ENCODE measurements at regions not wholly inside any gene's neighbourhood (a gene's known extent, or its start where the extent isn't known, plus 50 kb on each side); places are given as distances from the start of the nearest gene placed in this dataset.

DNA sequence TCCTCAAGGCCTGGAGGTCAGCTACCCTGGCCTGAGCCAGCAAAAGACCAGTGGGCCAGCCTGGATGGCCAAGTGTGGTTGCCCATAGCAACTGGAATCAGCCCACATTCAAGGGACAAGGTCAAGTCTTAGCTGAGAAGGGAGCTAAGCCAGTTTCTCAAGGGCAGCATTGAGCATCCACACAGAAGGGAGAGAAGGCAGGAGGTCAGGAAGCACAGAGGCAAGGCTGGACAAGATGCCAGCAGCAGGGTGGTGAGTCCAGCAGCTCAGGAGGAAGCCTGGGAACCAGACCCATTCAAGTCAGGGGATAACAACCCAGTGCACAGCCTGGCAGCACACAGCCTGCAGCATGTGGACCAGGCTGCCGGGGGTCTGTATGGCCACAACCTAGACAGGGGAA, 54.0 kb upstream of the ZMIZ1 start:
- peaks cover 1% of the 10 kb centered on the region for H3K27me3 Mint-ChIP-seq (ENCODE audit: unreplicated experiment)
- TF ChIP-seq CTCF (IDR thresholded peaks at IDR 0.05; ENCODE audit: unreplicated experiment), result no peak
- peaks cover under 1% of the 10 kb centered on the region for H3K4me1 Mint-ChIP-seq (ENCODE audit: unreplicated experiment)
- H3K36me3 Mint-ChIP-seq (ENCODE audit: low read depth, unreplicated experiment), result no peaks in the 10 kb centered on the region
- H3K27ac Mint-ChIP-seq (ENCODE audit: unreplicated experiment), result no peak overlapping the region
- no peaks in the 10 kb centered on the region for H3K9me3 Mint-ChIP-seq (ENCODE audit: unreplicated experiment)
- H3K4me3 Mint-ChIP-seq (ENCODE audit: unreplicated experiment), result no peak overlapping the region
- no peak for DNase-seq (ENCODE audit: low spot score)

- no peak overlapping the region for H3K27ac Mint-ChIP-seq (ENCODE audit: unreplicated experiment)
- H3K4me3 Mint-ChIP-seq (ENCODE audit: unreplicated experiment), result no peak overlapping the region
- H3K9me3 Mint-ChIP-seq (ENCODE audit: unreplicated experiment), result no peaks in the 10 kb centered on the region
- no peak for DNase-seq (ENCODE audit: low spot score)
- no peak for TF ChIP-seq CTCF (IDR thresholded peaks at IDR 0.05; ENCODE audit: unreplicated experiment)
- H3K36me3 Mint-ChIP-seq (ENCODE audit: low read depth, unreplicated experiment), result no peaks in the 10 kb centered on the region
- H3K4me1 Mint-ChIP-seq (ENCODE audit: unreplicated experiment), result no peaks in the 10 kb centered on the region
- peaks cover 1% of the 10 kb centered on the region for H3K27me3 Mint-ChIP-seq (ENCODE audit: unreplicated experiment)
These were observed 50.8 kb upstream of the ZMIZ1 start for GRCh38 chr10:79017882-79018520.

DNA sequence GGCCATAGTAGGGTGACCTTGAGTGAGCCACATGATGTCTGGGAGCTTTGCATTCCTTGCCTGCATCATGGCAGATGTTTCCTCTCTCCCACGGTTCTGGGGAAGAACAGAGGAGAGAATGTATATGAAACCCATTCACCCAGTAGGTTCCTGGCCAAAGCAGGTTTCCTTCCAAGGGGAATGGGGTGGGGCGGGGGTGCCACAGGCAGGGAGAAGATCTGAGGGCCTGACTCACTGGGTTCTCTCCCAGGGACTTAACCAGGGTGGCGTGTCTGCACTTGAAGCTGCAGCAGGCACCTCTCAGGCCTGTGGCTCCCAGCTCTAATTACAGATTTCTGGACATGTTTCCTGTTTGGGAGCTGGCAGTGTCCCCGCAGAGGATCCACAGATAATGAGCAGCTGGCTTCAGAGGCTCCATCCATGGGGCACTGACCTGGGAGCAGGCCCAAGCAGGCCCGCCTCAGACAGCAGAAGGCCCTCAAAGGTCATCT, 50.2 kb upstream of the ZMIZ1 start:
- H3K4me3 Mint-ChIP-seq (ENCODE audit: unreplicated experiment), result no peak overlapping the region
- H3K27ac Mint-ChIP-seq (ENCODE audit: unreplicated experiment), result no peak overlapping the region
- no peaks in the 10 kb centered on the region for H3K36me3 Mint-ChIP-seq (ENCODE audit: low read depth, unreplicated experiment)
- no peak for TF ChIP-seq CTCF (IDR thresholded peaks at IDR 0.05; ENCODE audit: unreplicated experiment)
- no peaks in the 10 kb centered on the region for H3K9me3 Mint-ChIP-seq (ENCODE audit: unreplicated experiment)
- DNase-seq (ENCODE audit: low spot score), result no peak
- H3K4me1 Mint-ChIP-seq (ENCODE audit: unreplicated experiment), result no peaks in the 10 kb centered on the region
- peaks cover 1% of the 10 kb centered on the region for H3K27me3 Mint-ChIP-seq (ENCODE audit: unreplicated experiment)
